SJCRH30 (cell line): ENCODE measurements at regions not wholly inside any gene's neighbourhood (a gene's known extent, or its start where the extent isn't known, plus 50 kb on each side); places are given as distances from the start of the nearest gene placed in this dataset.

Source experiments
- DNase-seq, 2 experiments: peaks; one replicate each; pipeline ENCODE4 v3.0.0-alpha.2; 2015 to 2020
- H3K27ac ChIP-seq: fragments of 250-450 bp; sonication (Bioruptor Pico); 2 replicates; pipeline ENCODE4 v1.5.1; 2020; ENCODE audit warnings: mild to moderate bottlenecking, moderate library complexity
- H3K27me3 ChIP-seq: fragments of 250-450 bp; sonication (Bioruptor Pico); 2 replicates; pipeline ENCODE4 v1.5.1; 2020; ENCODE audit warnings: mild to moderate bottlenecking, moderate library complexity
- H3K36me3 ChIP-seq: fragments of 250-450 bp; sonication (Bioruptor Pico); 2 replicates; pipeline ENCODE4 v1.5.1; 2020; ENCODE audit warnings: mild to moderate bottlenecking, moderate library complexity
- H3K4me1 ChIP-seq: fragments of 250-450 bp; sonication (Bioruptor Pico); 2 replicates; pipeline ENCODE4 v1.5.1; 2020; ENCODE audit warnings: mild to moderate bottlenecking, moderate library complexity
- H3K4me3 ChIP-seq: fragments of 250-450 bp; sonication (Bioruptor Pico); 2 replicates; pipeline ENCODE4 v1.5.1; 2020; ENCODE audit warnings: mild to moderate bottlenecking, moderate library complexity
- H3K9me3 ChIP-seq: fragments of 250-450 bp; sonication (Bioruptor Pico); replicated peaks from 2 replicates; pipeline ENCODE4 v1.5.1; 2020; ENCODE audit warnings: mild to moderate bottlenecking, moderate library complexity

DNA sequence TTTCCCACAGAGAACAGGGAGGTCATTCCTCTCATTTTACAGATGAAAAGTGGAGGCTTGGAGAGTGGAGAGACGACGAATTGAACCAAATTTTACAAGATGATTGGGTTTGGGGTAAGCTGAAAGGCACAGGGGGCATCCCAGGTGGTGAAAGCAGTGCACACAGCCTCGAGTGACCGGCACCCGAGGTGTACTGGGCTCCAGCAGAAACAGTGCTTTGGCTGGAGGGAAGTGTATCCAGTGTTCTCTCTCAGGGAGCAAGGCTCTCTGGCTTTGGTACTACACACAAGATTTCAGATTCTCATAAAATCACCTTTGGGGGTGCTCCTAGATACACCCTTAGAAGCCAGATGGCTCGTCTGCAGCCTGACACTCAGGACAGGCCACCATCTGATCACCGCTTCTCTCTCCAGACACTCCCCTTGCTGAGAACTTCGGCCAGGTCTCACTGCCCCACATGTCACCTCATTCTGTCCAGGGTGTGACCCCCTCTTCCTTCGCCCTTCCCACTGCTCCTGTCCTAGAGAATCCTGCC, 339.6 kb downstream of the CYRIA start:
- Histone ChIP-seq H3K36me3 (no peaks in the 10 kb centered on the region), H3K4me3 (no peak overlapping the region), H3K9me3 (no peaks in the 10 kb centered on the region), H3K27me3 (no peaks in the 10 kb centered on the region), H3K27ac (no peak overlapping the region), H3K4me1 (peaks cover 11% of the 10 kb centered on the region)
- no peak for DNase-seq

GRCh38 chr2:16325016-16325975, 340.3 kb downstream of the CYRIA start:
- Histone ChIP-seq H3K27ac (no peak overlapping the region), H3K27me3 (no peaks in the 10 kb centered on the region), H3K9me3 (no peaks in the 10 kb centered on the region), H3K36me3 (no peaks in the 10 kb centered on the region), H3K4me1 (peaks cover 6% of the 10 kb centered on the region), H3K4me3 (no peak overlapping the region)
- no peak for DNase-seq

GRCh38 chr2:16324544-16324937, 341.1 kb downstream of the CYRIA start:
- H3K4me3 ChIP-seq = no peak overlapping the region
- DNase-seq = no peak
- H3K9me3 ChIP-seq = no peaks in the 10 kb centered on the region
- H3K27me3 ChIP-seq = no peaks in the 10 kb centered on the region
- no peak overlapping the region for H3K27ac ChIP-seq
- H3K4me1 ChIP-seq = peaks cover 2% of the 10 kb centered on the region
- no peaks in the 10 kb centered on the region for H3K36me3 ChIP-seq

GRCh38 chr2:16323551-16324543, 341.8 kb downstream of the CYRIA start:
- Histone ChIP-seq H3K36me3 (no peaks in the 10 kb centered on the region), H3K4me3 (no peak overlapping the region), H3K27ac (no peak overlapping the region), H3K4me1 (peaks cover 9% of the 10 kb centered on the region), H3K27me3 (no peaks in the 10 kb centered on the region), H3K9me3 (no peaks in the 10 kb centered on the region)
- DNase-seq = no peak

DNA sequence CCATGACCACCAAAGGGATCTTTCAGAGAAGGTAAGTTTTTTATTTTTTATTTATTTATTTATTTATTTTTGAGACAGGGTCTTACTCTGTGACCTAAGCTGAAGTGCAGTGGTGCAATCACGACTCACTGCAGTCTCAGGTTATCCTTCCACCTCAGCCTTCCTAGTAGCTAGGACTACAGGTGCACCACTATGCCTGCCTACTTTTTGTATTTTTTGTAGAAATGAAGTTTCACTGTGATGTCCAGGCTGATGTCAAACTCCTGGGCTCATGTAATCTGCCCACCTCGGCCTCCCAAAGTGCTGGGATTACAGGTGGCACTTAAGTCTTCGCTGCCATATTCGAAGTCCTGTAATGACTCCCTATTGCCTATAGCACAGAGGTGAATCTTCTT, 342.5 kb downstream of the CYRIA start:
- no peak overlapping the region for H3K27ac ChIP-seq
- H3K27me3 ChIP-seq = no peaks in the 10 kb centered on the region
- no peaks in the 10 kb centered on the region for H3K36me3 ChIP-seq
- no peak overlapping the region for H3K4me3 ChIP-seq
- peaks cover 16% of the 10 kb centered on the region for H3K4me1 ChIP-seq
- H3K9me3 ChIP-seq = no peaks in the 10 kb centered on the region
- DNase-seq = no peak

GRCh38 chr2:16322308-16323125, 343.1 kb downstream of the CYRIA start:
- no peaks in the 10 kb centered on the region for H3K27me3 ChIP-seq
- H3K4me3 ChIP-seq = no peak overlapping the region
- H3K9me3 ChIP-seq = no peaks in the 10 kb centered on the region
- H3K27ac ChIP-seq = no peak overlapping the region
- no peaks in the 10 kb centered on the region for H3K36me3 ChIP-seq
- DNase-seq = no peak
- H3K4me1 ChIP-seq = peaks cover 18% of the 10 kb centered on the region

DNA sequence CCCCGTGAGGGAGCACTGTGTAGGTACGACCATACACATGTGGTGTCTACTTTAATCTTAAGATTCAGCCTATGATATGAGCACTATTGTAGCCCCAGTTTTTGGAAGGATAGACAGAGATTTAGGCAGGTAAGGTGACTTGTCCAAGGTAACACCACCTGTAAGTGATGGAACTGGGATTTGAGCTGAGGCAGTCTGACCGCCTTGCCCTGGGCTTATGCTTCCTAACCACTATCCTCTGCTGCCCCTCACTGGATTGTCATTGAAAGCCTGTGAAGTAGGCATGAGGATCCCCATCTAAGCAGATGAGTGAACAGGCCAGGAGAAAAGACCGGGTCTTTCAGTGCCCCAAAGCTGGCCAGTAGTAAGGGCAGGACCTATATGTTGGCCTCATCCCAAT, 343.8 kb downstream of the CYRIA start:
- Histone ChIP-seq H3K4me1 (peaks cover 18% of the 10 kb centered on the region), H3K27me3 (no peaks in the 10 kb centered on the region), H3K4me3 (no peak overlapping the region), H3K9me3 (no peaks in the 10 kb centered on the region), H3K36me3 (no peaks in the 10 kb centered on the region), H3K27ac (no peak overlapping the region)
- peak; percentile 39 to 67 for DNase-seq

- Histone ChIP-seq H3K27me3 (no peaks in the 10 kb centered on the region), H3K36me3 (no peaks in the 10 kb centered on the region), H3K9me3 (no peaks in the 10 kb centered on the region), H3K27ac (no peak overlapping the region), H3K4me3 (no peak overlapping the region), H3K4me1 (peaks cover 18% of the 10 kb centered on the region)
- DNase-seq = no peak
Observed at GRCh38 chr2:16321256-16321655, 344.4 kb downstream of the CYRIA start.

DNA sequence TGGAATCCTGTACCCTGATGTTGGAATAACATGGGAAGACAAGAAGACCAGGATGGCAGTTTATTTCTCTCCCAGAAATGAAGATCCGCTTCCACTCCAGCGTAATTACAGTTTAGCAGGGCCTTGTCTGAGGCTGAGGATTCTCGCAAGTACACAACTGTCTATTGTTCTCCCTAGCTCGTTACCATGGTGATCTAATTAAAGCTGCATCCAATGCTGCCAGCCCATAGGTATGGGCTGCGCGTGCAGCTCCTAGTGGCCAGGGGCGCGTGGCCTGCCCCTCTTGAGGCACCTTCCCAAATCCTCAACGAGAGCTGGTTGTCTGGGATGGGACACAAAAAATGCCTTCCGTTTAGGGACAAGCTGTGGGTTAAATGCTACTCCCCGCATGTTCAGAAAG, 344.9 kb downstream of the CYRIA start:
- H3K4me1 ChIP-seq = peaks cover 18% of the 10 kb centered on the region
- peak in 1 of 2 experiments; percentile 60 for DNase-seq
- no peak overlapping the region for H3K4me3 ChIP-seq
- H3K36me3 ChIP-seq = no peaks in the 10 kb centered on the region
- no peaks in the 10 kb centered on the region for H3K9me3 ChIP-seq
- no peak overlapping the region for H3K27ac ChIP-seq
- no peaks in the 10 kb centered on the region for H3K27me3 ChIP-seq

DNA sequence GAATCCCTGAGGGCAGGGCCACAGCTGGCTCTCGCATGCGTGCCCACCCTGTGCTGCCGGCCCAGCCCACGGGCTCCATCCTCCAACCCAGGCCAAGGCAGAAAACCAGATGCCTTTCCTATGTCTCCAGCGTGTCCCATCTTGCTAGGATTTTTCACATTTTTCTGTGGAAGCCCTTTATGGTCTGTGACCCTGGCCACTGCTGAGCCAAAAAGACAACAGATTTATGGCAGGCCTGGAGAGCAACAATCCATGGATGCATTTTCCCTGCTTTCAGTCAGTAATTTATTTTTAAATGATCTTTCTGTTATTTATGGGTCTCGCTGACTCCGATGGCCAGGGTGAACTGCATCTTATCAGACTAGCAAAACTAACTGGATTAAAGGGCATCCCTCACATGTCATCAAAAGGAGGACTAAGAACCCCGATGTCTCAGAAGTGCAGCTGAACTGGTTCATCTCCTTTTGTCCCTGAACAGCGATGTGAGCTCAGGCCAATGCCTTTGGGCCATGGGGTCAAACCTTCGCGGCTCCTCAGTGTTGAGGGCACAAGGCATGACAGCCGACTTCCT, 346.0 kb downstream of the CYRIA start:
- Histone ChIP-seq H3K27ac (no peak overlapping the region), H3K4me1 (peaks cover 18% of the 10 kb centered on the region), H3K27me3 (no peaks in the 10 kb centered on the region), H3K4me3 (no peak overlapping the region), H3K9me3 (no peaks in the 10 kb centered on the region), H3K36me3 (no peaks in the 10 kb centered on the region)
- DNase-seq = no peak

GRCh38 chr2:16318474-16319195, 347.0 kb downstream of the CYRIA start:
- H3K36me3 ChIP-seq = no peaks in the 10 kb centered on the region
- H3K4me3 ChIP-seq = no peak overlapping the region
- H3K9me3 ChIP-seq = no peaks in the 10 kb centered on the region
- H3K4me1 ChIP-seq = peaks cover 18% of the 10 kb centered on the region
- DNase-seq = peak; percentile 30 to 53
- H3K27ac ChIP-seq = 0 out of 2 replicates have a peak overlapping the region, but pooled peaks have one; percentile 0
- H3K27me3 ChIP-seq = no peaks in the 10 kb centered on the region

- Histone ChIP-seq H3K27ac (no peak overlapping the region), H3K27me3 (no peaks in the 10 kb centered on the region), H3K36me3 (no peaks in the 10 kb centered on the region), H3K4me1 (peaks cover 18% of the 10 kb centered on the region), H3K4me3 (no peak overlapping the region), H3K9me3 (no peaks in the 10 kb centered on the region)
- no peak for DNase-seq
Observed at GRCh38 chr2:16318051-16318450, 347.6 kb downstream of the CYRIA start.

- no peaks in the 10 kb centered on the region for H3K9me3 ChIP-seq
- no peak for DNase-seq
Observed at GRCh38 chr2:16317211-16317830, 348.3 kb downstream of the CYRIA start.

More at GRCh38 chr2:16317211-16317830, 348.3 kb downstream of the CYRIA start:
- Histone ChIP-seq H3K4me1 (peaks cover 18% of the 10 kb centered on the region), H3K27ac (no peak overlapping the region), H3K36me3 (no peaks in the 10 kb centered on the region), H3K4me3 (no peak overlapping the region), H3K27me3 (no peaks in the 10 kb centered on the region)
